ENCODE measurements at regions not wholly inside any gene's neighbourhood (a gene's known extent, or its start where the extent isn't known, plus 50 kb on each side); places are given as distances from the start of the nearest gene placed in this dataset.

- dilution Hi-C loops (cut with MboI; ENCODE audit: extremely low pct_ligation_motif_present, low sequenced_read_pairs): no loop called here
- FAIRE-seq: no peak
- no peak overlapping the region for H3K9ac ChIP-seq (ENCODE audit: control insufficient read depth, extremely low read depth, insufficient read depth, low read length)
Observed at GRCh38 chr12:87329076-87329863, 699.9 kb downstream of the C12orf50 start.

GRCh38 chr12:87323369-87323768, 705.8 kb downstream of the C12orf50 start:
- H3K4me2 ChIP-seq (ENCODE audit: control insufficient read depth, extremely low read depth, insufficient read depth, low read depth, low read length): no peak overlapping the region
- FAIRE-seq: no peak
- H3K36me3 ChIP-seq (ENCODE audit: control insufficient read depth in 2 of 2, extremely low read depth in 1 of 2, insufficient read depth in 2 of 2, low read length in 2 of 2): no peaks in the 10 kb centered on the region
- H3K9ac ChIP-seq (ENCODE audit: control insufficient read depth, extremely low read depth, insufficient read depth, low read length): no peak overlapping the region
- no peaks in the 10 kb centered on the region for H3K4me1 ChIP-seq (ENCODE audit: control insufficient read depth, extremely low read depth, insufficient read depth, low read length)
- H3K9me3 ChIP-seq (ENCODE audit: control insufficient read depth, low read depth, low read length): no peaks in the 10 kb centered on the region
- DNase-seq (ENCODE audit: low read depth, low spot score): no peak
- dilution Hi-C loops (cut with MboI; ENCODE audit: extremely low pct_ligation_motif_present, low sequenced_read_pairs): no loop called here
- no peaks in the 10 kb centered on the region for H3K79me2 ChIP-seq (ENCODE audit: control insufficient read depth, insufficient read depth, low read length)
- no peak overlapping the region for H3K27ac ChIP-seq (ENCODE audit: control insufficient read depth, insufficient read depth, low read length)
- TF ChIP-seq EZH2 (IDR thresholded peaks at IDR 0.05; ENCODE audit: low read length): no peak
- no peak for TF ChIP-seq CTCF (optimal IDR thresholded peaks at IDR 0.05 in 1 of 3, IDR thresholded peaks at IDR 0.05 in 1 of 3, conservative IDR thresholded peaks at IDR 0.05 in 1 of 3; ENCODE audit: extremely low read depth in 1 of 3, insufficient read depth in 2 of 3, low read length in 3 of 3)
- H4K20me1 ChIP-seq (ENCODE audit: control insufficient read depth, extremely low read depth, insufficient read depth, low read length): no peaks in the 10 kb centered on the region
- no peaks in the 10 kb centered on the region for H3K27me3 ChIP-seq (ENCODE audit: control insufficient read depth, extremely low read depth, insufficient read depth, low read length)
- no peaks in the 10 kb centered on the region for H3K9me1 ChIP-seq (ENCODE audit: control insufficient read depth, extremely low read depth, insufficient read depth, low read length)
- no peak overlapping the region for H3K4me3 ChIP-seq (ENCODE audit: control insufficient read depth in 2 of 3, extremely low read depth in 1 of 3, insufficient read depth in 2 of 3, low read depth in 1 of 3, low read length in 3 of 3)
- H2AFZ ChIP-seq (ENCODE audit: control insufficient read depth, low read length): no peak overlapping the region

More at GRCh38 chr12:87329076-87329863, 699.9 kb downstream of the C12orf50 start:
- Histone ChIP-seq H3K27ac (ENCODE audit: control insufficient read depth, insufficient read depth, low read length) (no peak overlapping the region), H3K4me3 (ENCODE audit: control insufficient read depth in 2 of 3, extremely low read depth in 1 of 3, insufficient read depth in 2 of 3, low read depth in 1 of 3, low read length in 3 of 3) (no peak overlapping the region), H4K20me1 (ENCODE audit: control insufficient read depth, extremely low read depth, insufficient read depth, low read length) (no peaks in the 10 kb centered on the region), H3K4me2 (ENCODE audit: control insufficient read depth, extremely low read depth, insufficient read depth, low read depth, low read length) (no peak overlapping the region), H2AFZ (ENCODE audit: control insufficient read depth, low read length) (no peak overlapping the region), H3K9me1 (ENCODE audit: control insufficient read depth, extremely low read depth, insufficient read depth, low read length) (no peaks in the 10 kb centered on the region), H3K27me3 (ENCODE audit: control insufficient read depth, extremely low read depth, insufficient read depth, low read length) (no peaks in the 10 kb centered on the region), H3K9me3 (ENCODE audit: control insufficient read depth, low read depth, low read length) (no peaks in the 10 kb centered on the region), H3K4me1 (ENCODE audit: control insufficient read depth, extremely low read depth, insufficient read depth, low read length) (no peaks in the 10 kb centered on the region), H3K79me2 (ENCODE audit: control insufficient read depth, insufficient read depth, low read length) (no peaks in the 10 kb centered on the region), H3K36me3 (ENCODE audit: control insufficient read depth in 2 of 2, extremely low read depth in 1 of 2, insufficient read depth in 2 of 2, low read length in 2 of 2) (no peaks in the 10 kb centered on the region)
- DNase-seq (ENCODE audit: low read depth, low spot score): no peak
- TF ChIP-seq CTCF (optimal IDR thresholded peaks at IDR 0.05 in 1 of 3, IDR thresholded peaks at IDR 0.05 in 1 of 3, conservative IDR thresholded peaks at IDR 0.05 in 1 of 3; ENCODE audit: extremely low read depth in 1 of 3, insufficient read depth in 2 of 3, low read length in 3 of 3): no peak
- TF ChIP-seq EZH2 (IDR thresholded peaks at IDR 0.05; ENCODE audit: low read length): no peak

Data from keratinocyte (primary cell).